ENCODE measurements at regions not wholly inside any gene's neighbourhood (a gene's known extent, or its start where the extent isn't known, plus 50 kb on each side); places are given as distances from the start of the nearest gene placed in this dataset.
"Not testable (repeated sequence)": the region's sequence is repeated elsewhere in the genome, so short reads cannot be mapped to it uniquely, and the experiment has no call there.

GRCh38 chr5:57002959-57003485 lies 51.1 kb upstream of the MIER3 start:
- no peak for DNase-seq

- not testable (repeated sequence) for DNase-seq
Measured at GRCh38 chr5:57003566-57003965, 51.6 kb upstream of the MIER3 start.

- no peak for DNase-seq
Measured at GRCh38 chr5:57004800-57005199, 52.9 kb upstream of the MIER3 start.

GRCh38 chr5:57007344-57007743 lies 55.4 kb upstream of the MIER3 start:
- DNase-seq, result no peak

GRCh38 chr5:57009811-57010210 lies 57.9 kb upstream of the MIER3 start:
- DNase-seq, result no peak

- DNase-seq, result no peak
Measured at GRCh38 chr5:57010786-57011185, 58.9 kb upstream of the MIER3 start.

- no peak for DNase-seq
Measured at GRCh38 chr5:57012511-57012910, 60.6 kb upstream of the MIER3 start.

- no peak for DNase-seq
Measured at GRCh38 chr5:57025961-57026360, 74.0 kb upstream of the MIER3 start.

GRCh38 chr5:57028161-57028560 lies 76.2 kb upstream of the MIER3 start:
- no peak for DNase-seq

- no peak for DNase-seq
Measured at GRCh38 chr5:57032151-57032551, 80.2 kb upstream of the MIER3 start.

GRCh38 chr5:57033103-57033502 lies 81.2 kb upstream of the MIER3 start:
- no peak for DNase-seq

- DNase-seq, result no peak
Measured at GRCh38 chr5:57033503-57033902, 81.6 kb upstream of the MIER3 start.

- DNase-seq, result no peak
Measured at GRCh38 chr5:57034201-57034916, 82.4 kb upstream of the MIER3 start.

- DNase-seq, result no peak
Measured at GRCh38 chr5:57035955-57036354, 84.0 kb upstream of the MIER3 start.

- DNase-seq, result no peak
Measured at GRCh38 chr5:57036761-57037160, 84.8 kb upstream of the MIER3 start.

- no peak for DNase-seq
Measured at GRCh38 chr5:57037355-57037754, 85.4 kb upstream of the MIER3 start.

- DNase-seq, result no peak
Measured at GRCh38 chr5:57041570-57041969, 89.6 kb upstream of the MIER3 start.

GRCh38 chr5:57042524-57042931 lies 90.6 kb upstream of the MIER3 start:
- no peak for DNase-seq

- DNase-seq, result no peak
Measured at GRCh38 chr5:57054135-57054534, 102.2 kb upstream of the MIER3 start.

GRCh38 chr5:57054671-57055070 lies 102.7 kb upstream of the MIER3 start:
- no peak for DNase-seq

GRCh38 chr5:57055731-57056130 lies 103.8 kb upstream of the MIER3 start:
- no peak for DNase-seq

- no peak for DNase-seq
Measured at GRCh38 chr5:57063773-57064172, 110.1 kb upstream of the GPBP1 start.

GRCh38 chr5:57066924-57067596 lies 106.8 kb upstream of the GPBP1 start:
- DNase-seq, result no peak

- DNase-seq, result no peak
Measured at GRCh38 chr5:57067597-57067924, 106.3 kb upstream of the GPBP1 start.

All from hindlimb muscle (tissue), 1 donor.